ENCODE measurements at regions not wholly inside any gene's neighbourhood (a gene's known extent, or its start where the extent isn't known, plus 50 kb on each side); places are given as distances from the start of the nearest gene placed in this dataset.
"Not testable (repeated sequence)": the region's sequence is repeated elsewhere in the genome, so short reads cannot be mapped to it uniquely, and the experiment has no call there.

- ATAC-seq: no peak
- no peaks in the 10 kb centered on the region for H3K36me3 ChIP-seq (ENCODE audit: low read depth)
- no peak for DNase-seq
- H3K4me3 ChIP-seq: no peak overlapping the region
- intact Hi-C loops (cut with DNase I, micrococcal nuclease): no loop called here
- no peaks in the 10 kb centered on the region for H3K9me3 ChIP-seq
- TF ChIP-seq CTCF (IDR thresholded peaks at IDR 0.05): no peak
- peaks cover 3% of the 10 kb centered on the region for H3K4me1 ChIP-seq (ENCODE audit: low read depth)
Observed at GRCh38 chr17:36695082-36695481, 93.7 kb downstream of the MRM1 start.

DNA sequence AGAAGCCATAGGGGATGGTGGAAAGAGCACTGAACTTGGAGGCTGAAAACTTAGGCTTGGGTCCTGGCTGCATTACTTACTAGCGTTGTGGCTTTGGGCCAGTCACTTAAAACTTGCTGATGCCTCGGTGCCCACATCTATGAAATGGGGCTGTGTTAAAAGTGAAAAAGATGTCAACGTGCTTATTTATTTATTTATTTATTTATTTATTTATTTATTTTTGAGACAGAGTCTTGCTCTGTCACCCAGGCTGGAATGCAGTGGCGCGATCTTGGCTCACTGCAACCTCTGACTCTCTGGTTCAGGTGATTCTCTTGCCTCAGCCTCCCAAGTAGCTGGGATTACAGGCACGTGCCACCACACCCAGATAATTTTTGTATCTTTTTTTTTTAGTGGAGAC is 94.3 kb downstream of the MRM1 start:
- ATAC-seq; H3K4me1 ChIP-seq (ENCODE audit: low read depth); intact Hi-C loops (cut with DNase I, micrococcal nuclease): not testable (repeated sequence)

GRCh38 chr17:36696805-36697204 is 95.4 kb downstream of the MRM1 start:
- DNase-seq (no peak), ATAC-seq (no peak)
- Histone ChIP-seq H3K4me3 (no peak overlapping the region), H3K4me1 (ENCODE audit: low read depth) (no peaks in the 10 kb centered on the region), H3K36me3 (ENCODE audit: low read depth) (no peaks in the 10 kb centered on the region), H3K9me3 (no peaks in the 10 kb centered on the region)
- intact Hi-C loops (cut with DNase I, micrococcal nuclease): no loop called here
- TF ChIP-seq CTCF (IDR thresholded peaks at IDR 0.05): no peak

More for the DNA sequence above, 94.3 kb downstream of the MRM1 start:
- DNase-seq; H3K36me3 ChIP-seq (ENCODE audit: low read depth); H3K9me3 ChIP-seq; H3K4me3 ChIP-seq: not testable (repeated sequence)

DNA sequence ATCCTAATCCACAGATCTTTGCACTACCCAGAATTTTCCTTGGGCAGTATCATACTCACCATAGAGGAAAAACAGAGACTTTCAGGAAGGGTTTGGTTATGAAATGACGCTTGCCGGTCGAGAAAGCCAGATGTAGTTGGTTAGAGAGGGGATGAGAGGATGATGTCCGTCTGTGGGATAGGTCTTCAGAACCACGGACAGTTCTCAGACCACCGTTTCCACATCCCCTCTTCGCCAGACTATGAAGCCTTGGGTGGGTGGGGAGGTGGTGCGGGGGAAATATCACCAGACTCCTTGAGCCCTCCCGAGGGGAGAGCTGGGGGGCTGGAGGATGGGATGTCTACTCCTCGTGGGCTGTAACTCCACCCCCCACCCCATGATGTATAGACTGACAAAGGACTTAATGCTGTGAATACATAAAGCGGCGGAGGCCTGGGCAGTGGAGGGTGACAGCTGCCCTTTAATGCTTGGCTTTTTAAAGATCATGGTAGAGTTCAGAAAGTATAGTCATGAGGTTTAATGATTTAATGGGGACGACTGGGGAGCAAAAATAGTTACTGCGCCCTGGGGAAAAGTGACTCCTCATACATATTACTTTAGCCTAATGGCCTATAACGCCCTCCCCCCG is 96.6 kb downstream of the MRM1 start:
- no peak overlapping the region for H3K4me3 ChIP-seq
- TF ChIP-seq CTCF (IDR thresholded peaks at IDR 0.05): no peak
- intact Hi-C loops (cut with DNase I, micrococcal nuclease): no loop called here

GRCh38 chr17:36701429-36702099 is 100.2 kb downstream of the MRM1 start:
- ATAC-seq (no peak), DNase-seq (no peak)
- Histone ChIP-seq H3K9me3 (no peaks in the 10 kb centered on the region), H3K4me3 (no peak overlapping the region), H3K36me3 (ENCODE audit: low read depth) (no peaks in the 10 kb centered on the region), H3K4me1 (ENCODE audit: low read depth) (peaks cover 5% of the 10 kb centered on the region)
- no peak for TF ChIP-seq CTCF (IDR thresholded peaks at IDR 0.05)
- intact Hi-C loops (cut with DNase I, micrococcal nuclease): no loop called here

More for the DNA sequence above, 96.6 kb downstream of the MRM1 start:
- DNase-seq (no peak), ATAC-seq (no peak)
- H3K36me3 ChIP-seq (ENCODE audit: low read depth): no peaks in the 10 kb centered on the region
- no peaks in the 10 kb centered on the region for H3K4me1 ChIP-seq (ENCODE audit: low read depth)
- H3K9me3 ChIP-seq: no peaks in the 10 kb centered on the region

- no peak for TF ChIP-seq CTCF (IDR thresholded peaks at IDR 0.05)
- ATAC-seq (no peak), DNase-seq (no peak)
- no peaks in the 10 kb centered on the region for H3K36me3 ChIP-seq (ENCODE audit: low read depth)
- no peaks in the 10 kb centered on the region for H3K9me3 ChIP-seq
- peaks cover 5% of the 10 kb centered on the region for H3K4me1 ChIP-seq (ENCODE audit: low read depth)
- intact Hi-C loops (cut with DNase I, micrococcal nuclease): no loop called here
- H3K4me3 ChIP-seq: no peak overlapping the region
Observed at GRCh38 chr17:36702636-36703035, 101.3 kb downstream of the MRM1 start.
